HG02763 (cell line): ENCODE measurements at regions not wholly inside any gene's neighbourhood (a gene's known extent, or its start where the extent isn't known, plus 50 kb on each side); places are given as distances from the start of the nearest gene placed in this dataset.
"Not testable (repeated sequence)": the region's sequence is repeated elsewhere in the genome, so short reads cannot be mapped to it uniquely, and the experiment has no call there.

Experiments
- ATAC-seq: cut with Tn5 transposase; IDR thresholded peaks from one replicate; pipeline ENCODE4 v1.9.1; 2021; ENCODE audit warnings: mild to moderate bottlenecking, moderate library complexity; ENCODE audit not compliant: unreplicated experiment

GRCh38 chr13:85610024-85610423 is 189.2 kb downstream of the SLITRK6 start:
- ATAC-seq, result no peak

- ATAC-seq, result no peak
These were observed 190.9 kb downstream of the SLITRK6 start for GRCh38 chr13:85608255-85608829.

GRCh38 chr13:85603735-85604134 is 195.5 kb downstream of the SLITRK6 start:
- ATAC-seq, result no peak

GRCh38 chr13:85601526-85601925 is 197.7 kb downstream of the SLITRK6 start:
- no peak for ATAC-seq

GRCh38 chr13:85597790-85598500 is 201.3 kb downstream of the SLITRK6 start:
- no peak for ATAC-seq

GRCh38 chr13:85592211-85592610 is 207.0 kb downstream of the SLITRK6 start:
- no peak for ATAC-seq

- ATAC-seq, result no peak
These were observed 208.8 kb downstream of the SLITRK6 start for GRCh38 chr13:85590231-85590931.

GRCh38 chr13:85589021-85589420 is 210.2 kb downstream of the SLITRK6 start:
- ATAC-seq, result no peak

- ATAC-seq, result no peak
These were observed 210.9 kb downstream of the SLITRK6 start for GRCh38 chr13:85588359-85588758.

- ATAC-seq, result no peak
These were observed 212.4 kb downstream of the SLITRK6 start for GRCh38 chr13:85586856-85587255.

GRCh38 chr13:85586422-85586831 is 212.8 kb downstream of the SLITRK6 start:
- no peak for ATAC-seq

GRCh38 chr13:85582890-85583289 is 216.3 kb downstream of the SLITRK6 start:
- no peak for ATAC-seq

GRCh38 chr13:85575110-85575509 is 224.1 kb downstream of the SLITRK6 start:
- no peak for ATAC-seq

GRCh38 chr13:85567909-85568308 is 231.3 kb downstream of the SLITRK6 start:
- ATAC-seq, result no peak

- ATAC-seq, result no peak
These were observed 233.6 kb downstream of the SLITRK6 start for GRCh38 chr13:85565652-85566051.

GRCh38 chr13:85564598-85564997 is 234.6 kb downstream of the SLITRK6 start:
- ATAC-seq, result no peak

- ATAC-seq, result no peak
These were observed 236.9 kb downstream of the SLITRK6 start for GRCh38 chr13:85562282-85562681.

- no peak for ATAC-seq
These were observed 241.3 kb downstream of the SLITRK6 start for GRCh38 chr13:85557691-85558467.

GRCh38 chr13:85551012-85551411 is 248.2 kb downstream of the SLITRK6 start:
- ATAC-seq, result no peak

- ATAC-seq, result no peak
These were observed 249.4 kb downstream of the SLITRK6 start for GRCh38 chr13:85549819-85550218.

GRCh38 chr13:85548845-85549244 is 250.4 kb downstream of the SLITRK6 start:
- ATAC-seq, result not testable (repeated sequence)
